22Rv1 (cell line): ENCODE measurements at regions not wholly inside any gene's neighbourhood (a gene's known extent, or its start where the extent isn't known, plus 50 kb on each side); places are given as distances from the start of the nearest gene placed in this dataset.

Experiments used
- CTCF ChIP-seq: fragments of 450-650 bp; IDR thresholded peaks from 2 replicates; pipeline ENCODE4 v1.5.1; 2017; ENCODE audit warnings: mild to moderate bottlenecking
- ZFX ChIP-seq: fragments of 450-650 bp; IDR thresholded peaks from 2 replicates; pipeline ENCODE4 v1.6.1; 2017; ENCODE audit warnings: antibody characterized with exemption, borderline replicate concordance

DNA sequence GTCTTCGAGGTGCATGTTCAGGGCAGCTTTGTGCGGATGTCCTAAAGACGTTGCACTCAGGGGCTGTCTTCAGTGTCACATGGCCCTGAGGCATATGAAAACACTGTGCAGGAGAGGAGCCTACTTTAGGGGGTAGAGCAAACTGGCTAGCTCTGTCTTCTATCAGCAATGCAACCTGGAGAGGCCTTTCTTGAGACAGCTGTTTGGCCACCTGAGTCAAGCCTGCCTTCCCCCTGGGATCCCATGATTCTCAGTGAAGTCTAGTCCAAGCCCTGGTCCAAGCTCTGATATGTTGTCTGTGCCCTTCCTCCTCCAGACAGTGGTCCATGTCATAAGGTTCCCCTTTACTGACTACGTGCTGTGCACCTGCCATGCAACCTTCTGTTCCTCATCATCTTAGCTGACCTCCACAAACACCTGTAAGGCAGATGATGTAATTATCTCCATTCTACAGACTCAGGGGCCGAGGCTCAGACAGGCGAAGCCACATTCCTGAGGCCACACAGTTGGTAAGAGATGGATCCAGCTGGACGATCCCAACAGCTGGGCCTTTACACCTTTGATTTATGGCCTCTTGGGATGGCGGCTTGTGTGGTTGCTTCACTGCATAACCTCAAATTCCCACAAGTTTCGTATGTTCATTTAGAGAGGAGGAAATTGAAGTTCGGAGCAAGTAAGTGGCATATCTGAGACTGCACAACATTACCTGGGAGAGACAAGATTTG is 109.9 kb downstream of the COPS8 start:
- TF ChIP-seq CTCF, result no peak
- no peak for TF ChIP-seq ZFX
